K562 (cell line): ENCODE measurements at regions not wholly inside any gene's neighbourhood (a gene's known extent, or its start where the extent isn't known, plus 50 kb on each side); places are given as distances from the start of the nearest gene placed in this dataset.

ENCODE experiments used
- ARID2 ChIP-seq: fragments of 450-650 bp; IDR thresholded peaks from 2 replicates; pipeline ENCODE4 v1.6.1; 2017; ENCODE audit warnings: antibody characterized with exemption, mild to moderate bottlenecking
- CLOCK ChIP-seq: fragments of 250-450 bp; sonication (Bioruptor Pico); IDR thresholded peaks from 2 replicates; pipeline ENCODE4 v1.4.0; 2020; ENCODE audit warnings: mild to moderate bottlenecking, moderate library complexity, borderline replicate concordance
- CREB1 ChIP-seq, 2 experiments: sonication (generic) in 1 of 2; formaldehyde crosslinking in 1 of 2; IDR thresholded peaks; 2 replicates each; pipeline versions ENCODE4 v1.6.1 to v1.8.0; 2012 to 2022; ENCODE audit warnings: inconsistent platforms in 1 of 2, mild to moderate bottlenecking in 1 of 2, missing genetic modification reagents in 1 of 2, moderate library complexity in 1 of 2
- FOXJ2 ChIP-seq: fragments of 200-800 bp; sonication (Bioruptor generic); IDR thresholded peaks from 2 replicates; pipeline ENCODE4 v1.6.1; 2016; ENCODE audit warnings: missing genetic modification characterization, missing compliant biosample characterization
- HIVEP1 ChIP-seq: fragments of 250-450 bp; sonication (Bioruptor Pico); IDR thresholded peaks from 2 replicates; pipeline ENCODE4 v1.4.0; 2020; ENCODE audit warnings: mild to moderate bottlenecking
- JUN ChIP-seq, 2 experiments: sonication (generic) in 1 of 2; formaldehyde crosslinking in 1 of 2; IDR thresholded peaks; 2 replicates each; pipeline versions ENCODE4 v1.6.1 to v1.8.0; 2012 to 2022; ENCODE audit warnings: borderline replicate concordance in 2 of 2, mild to moderate bottlenecking in 2 of 2, improper control_type of control experiment in 1 of 2, low read depth in 1 of 2, low read length in 1 of 2, missing genetic modification reagents in 1 of 2
- JUNB ChIP-seq: fragments of 450-650 bp; formaldehyde crosslinking; conservative IDR thresholded peaks from 2 replicates; pipeline ENCODE4 v1.4.0; 2020; ENCODE audit warnings: mild to moderate bottlenecking
- MBD1 ChIP-seq: fragments of 250-450 bp; sonication (Bioruptor Pico); IDR thresholded peaks from 2 replicates; pipeline ENCODE4 v1.8.0; 2022; ENCODE audit warnings: inconsistent platforms
- MXD1 ChIP-seq: fragments of 250-450 bp; sonication (Bioruptor Pico); IDR thresholded peaks from 2 replicates; pipeline ENCODE4 v1.8.0; 2021; ENCODE audit warnings: borderline replicate concordance, mild to moderate bottlenecking, moderate library complexity; ENCODE audit not compliant: poor library complexity, severe bottlenecking
- NEUROD1 ChIP-seq: fragments of 150-350 bp; IDR thresholded peaks from 2 replicates; pipeline ENCODE4 v1.6.1; 2014; ENCODE audit warnings: borderline replicate concordance, low read length, low read depth; ENCODE audit not compliant: partially characterized antibody
- PHF20 ChIP-seq: fragments of 450-650 bp; IDR thresholded peaks from 2 replicates; pipeline ENCODE4 v1.6.1; 2018; ENCODE audit not compliant: partially characterized antibody
- TBP ChIP-seq: optimal IDR thresholded peaks from 2 replicates; pipeline ENCODE3; 2011; ENCODE audit warnings: low read depth, low read length, improper control_type of control experiment
- TCF15 ChIP-seq: fragments of 250-450 bp; sonication (Bioruptor Pico); IDR thresholded peaks from 2 replicates; pipeline ENCODE4 v1.8.0; 2022; ENCODE audit warnings: moderate library complexity, mild to moderate bottlenecking, inconsistent platforms
- ZNF143 ChIP-seq: sonication (generic); formaldehyde crosslinking; IDR thresholded peaks from 2 replicates; pipeline ENCODE4 v1.9.0; 2022; ENCODE audit warnings: mild to moderate bottlenecking, missing genetic modification reagents
- ZNF76 ChIP-seq: fragments of 250-450 bp; sonication (Bioruptor Pico); IDR thresholded peaks from 2 replicates; pipeline ENCODE4 v1.4.0; 2020; ENCODE audit warnings: mild to moderate bottlenecking, moderate library complexity, borderline replicate concordance
- TF ChIP-seq, protein P1 (sequence below): fragments of 250-450 bp; sonication (Bioruptor Pico); IDR thresholded peaks from 2 replicates; pipeline ENCODE4 v1.5.0; 2020; ENCODE audit warnings: mild to moderate bottlenecking, borderline replicate concordance
- TF ChIP-seq, protein P2 (sequence below), 3 experiments: IDR thresholded peaks in 2 of 3; conservative IDR thresholded peaks in 1 of 3; 2 replicates each; pipeline ENCODE4 v1.5.1; 2011 to 2012; ENCODE audit warnings: low read length in 3 of 3, mild to moderate bottlenecking in 3 of 3, control low read depth in 2 of 3, improper control_type of control experiment in 1 of 3, inconsistent platforms in 1 of 3, low read depth in 1 of 3, mixed read lengths in 1 of 3, moderate library complexity in 1 of 3; ENCODE audit not compliant: insufficient read depth in 2 of 3

GRCh38 chr2:195486987-195487644 lies 169.9 kb upstream of the SLC39A10 start (continued):
- TF ChIP-seq ZNF76 (CRISPR knock-in tag) (no peak), FOXJ2 (tag) (no peak), JUN (IDR thresholded peaks at IDR 0.05; ENCODE audit: borderline replicate concordance, low read depth, low read length) (peak; percentile 90), JUN (CRISPR knock-in tag; IDR thresholded peaks at IDR 0.05; ENCODE audit: borderline replicate concordance) (0 out of 2 replicates have a peak, but pooled peaks have one; percentile 59), TBP (no peak), PHF20 (no peak), ARID2 (no peak), HIVEP1 (CRISPR knock-in tag) (no peak), MBD1 (CRISPR knock-in tag) (no peak), CREB1 (IDR thresholded peaks at IDR 0.05) (peak; percentile 32; the same call in 1 of the 2 replicates), CREB1 (CRISPR knock-in tag; IDR thresholded peaks at IDR 0.05) (no peak), MXD1 (CRISPR knock-in tag) (no peak), ZNF143 (CRISPR knock-in tag) (no peak), TCF15 (CRISPR knock-in tag) (no peak), NEUROD1 (peak; percentile 48), JUNB (CRISPR knock-in tag) (peak; percentile 64; the same call in 1 of the 2 replicates), CLOCK (CRISPR knock-in tag) (no peak)
- TF ChIP-seq, protein P1, sequence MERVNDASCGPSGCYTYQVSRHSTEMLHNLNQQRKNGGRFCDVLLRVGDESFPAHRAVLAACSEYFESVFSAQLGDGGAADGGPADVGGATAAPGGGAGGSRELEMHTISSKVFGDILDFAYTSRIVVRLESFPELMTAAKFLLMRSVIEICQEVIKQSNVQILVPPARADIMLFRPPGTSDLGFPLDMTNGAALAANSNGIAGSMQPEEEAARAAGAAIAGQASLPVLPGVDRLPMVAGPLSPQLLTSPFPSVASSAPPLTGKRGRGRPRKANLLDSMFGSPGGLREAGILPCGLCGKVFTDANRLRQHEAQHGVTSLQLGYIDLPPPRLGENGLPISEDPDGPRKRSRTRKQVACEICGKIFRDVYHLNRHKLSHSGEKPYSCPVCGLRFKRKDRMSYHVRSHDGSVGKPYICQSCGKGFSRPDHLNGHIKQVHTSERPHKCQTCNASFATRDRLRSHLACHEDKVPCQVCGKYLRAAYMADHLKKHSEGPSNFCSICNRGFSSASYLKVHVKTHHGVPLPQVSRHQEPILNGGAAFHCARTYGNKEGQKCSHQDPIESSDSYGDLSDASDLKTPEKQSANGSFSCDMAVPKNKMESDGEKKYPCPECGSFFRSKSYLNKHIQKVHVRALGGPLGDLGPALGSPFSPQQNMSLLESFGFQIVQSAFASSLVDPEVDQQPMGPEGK (CRISPR knock-in tag) = no peak
- TF ChIP-seq, protein P2, sequence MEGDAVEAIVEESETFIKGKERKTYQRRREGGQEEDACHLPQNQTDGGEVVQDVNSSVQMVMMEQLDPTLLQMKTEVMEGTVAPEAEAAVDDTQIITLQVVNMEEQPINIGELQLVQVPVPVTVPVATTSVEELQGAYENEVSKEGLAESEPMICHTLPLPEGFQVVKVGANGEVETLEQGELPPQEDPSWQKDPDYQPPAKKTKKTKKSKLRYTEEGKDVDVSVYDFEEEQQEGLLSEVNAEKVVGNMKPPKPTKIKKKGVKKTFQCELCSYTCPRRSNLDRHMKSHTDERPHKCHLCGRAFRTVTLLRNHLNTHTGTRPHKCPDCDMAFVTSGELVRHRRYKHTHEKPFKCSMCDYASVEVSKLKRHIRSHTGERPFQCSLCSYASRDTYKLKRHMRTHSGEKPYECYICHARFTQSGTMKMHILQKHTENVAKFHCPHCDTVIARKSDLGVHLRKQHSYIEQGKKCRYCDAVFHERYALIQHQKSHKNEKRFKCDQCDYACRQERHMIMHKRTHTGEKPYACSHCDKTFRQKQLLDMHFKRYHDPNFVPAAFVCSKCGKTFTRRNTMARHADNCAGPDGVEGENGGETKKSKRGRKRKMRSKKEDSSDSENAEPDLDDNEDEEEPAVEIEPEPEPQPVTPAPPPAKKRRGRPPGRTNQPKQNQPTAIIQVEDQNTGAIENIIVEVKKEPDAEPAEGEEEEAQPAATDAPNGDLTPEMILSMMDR (IDR thresholded peaks at IDR 0.05 in 2 of 3, conservative IDR thresholded peaks at IDR 0.05 in 1 of 3; ENCODE audit: insufficient read depth in 2 of 3, low read depth in 1 of 3, low read length in 3 of 3) = no peak
